ENCODE measurements at regions not wholly inside any gene's neighbourhood (a gene's known extent, or its start where the extent isn't known, plus 50 kb on each side); places are given as distances from the start of the nearest gene placed in this dataset.

DNA sequence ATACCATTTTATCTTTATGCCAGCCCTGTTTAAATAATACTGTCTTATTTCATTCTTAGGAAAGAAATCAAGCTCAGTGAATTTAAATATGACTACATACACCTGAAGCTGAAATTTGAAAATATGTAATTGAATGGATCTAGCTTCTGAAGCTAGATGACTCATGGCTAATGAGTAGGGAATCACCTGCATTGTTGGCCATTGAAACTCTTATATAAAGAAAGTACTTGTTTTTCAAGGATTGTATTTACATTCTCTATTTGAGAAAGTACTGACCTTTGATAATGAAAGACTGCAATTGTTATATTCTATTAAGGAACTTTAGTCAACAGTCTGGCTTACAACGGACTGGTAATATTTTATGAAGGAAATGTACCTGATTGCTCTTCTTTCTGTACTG lies 346.7 kb upstream of the LRATD1 start:
- no peaks in the 10 kb centered on the region for H3K9me3 ChIP-seq
- no peak for DNase-seq (ENCODE audit: extremely low spot score in 2 of 2)
- intact Hi-C loops (cut with DNase I): no loop called here
- H3K36me3 ChIP-seq: no peaks in the 10 kb centered on the region
- no peak overlapping the region for H3K4me3 ChIP-seq
- no peaks in the 10 kb centered on the region for H3K4me1 ChIP-seq
- TF ChIP-seq POLR2A (IDR thresholded peaks at IDR 0.05) (no peak), POLR2AphosphoS5 (IDR thresholded peaks at IDR 0.05; ENCODE audit: insufficient read depth in 1 of 2, low read depth in 1 of 2) (no peak), CTCF (IDR thresholded peaks at IDR 0.05) (no peak)
- H3K27ac ChIP-seq: no peak overlapping the region
- H3K27me3 ChIP-seq: no peaks in the 10 kb centered on the region

DNA sequence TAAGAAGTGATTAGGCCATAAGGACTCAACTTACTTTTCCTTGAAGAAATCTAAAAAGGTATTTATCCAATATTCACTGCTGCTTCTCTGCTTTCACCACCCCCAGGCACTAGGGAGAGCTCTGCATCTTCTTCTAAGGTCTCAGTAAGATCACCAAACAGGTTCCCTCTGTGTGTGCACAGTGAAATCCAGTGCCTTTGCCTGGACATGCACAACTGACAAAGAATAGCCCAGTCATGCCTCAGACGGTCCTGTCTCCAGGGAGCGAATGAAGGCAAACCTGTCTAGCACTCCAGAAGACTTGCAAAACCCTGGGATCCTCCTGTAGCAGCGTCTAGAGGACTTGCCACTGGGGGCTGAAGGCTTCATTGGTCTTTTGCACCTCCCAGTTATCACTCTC lies 344.5 kb upstream of the LRATD1 start:
- TF ChIP-seq POLR2A (IDR thresholded peaks at IDR 0.05): no peak
- no peak for TF ChIP-seq CTCF (IDR thresholded peaks at IDR 0.05)
- peak in 1 of 2 donors; percentile 55 for TF ChIP-seq POLR2AphosphoS5 (IDR thresholded peaks at IDR 0.05; ENCODE audit: insufficient read depth in 1 of 2, low read depth in 1 of 2)
- DNase-seq (ENCODE audit: extremely low spot score in 2 of 2): no peak
- Histone ChIP-seq H3K27ac (no peak overlapping the region), H3K36me3 (no peaks in the 10 kb centered on the region), H3K9me3 (no peaks in the 10 kb centered on the region), H3K4me3 (no peak overlapping the region), H3K27me3 (no peaks in the 10 kb centered on the region), H3K4me1 (no peaks in the 10 kb centered on the region)
- intact Hi-C loops (cut with DNase I): no loop called here

DNA sequence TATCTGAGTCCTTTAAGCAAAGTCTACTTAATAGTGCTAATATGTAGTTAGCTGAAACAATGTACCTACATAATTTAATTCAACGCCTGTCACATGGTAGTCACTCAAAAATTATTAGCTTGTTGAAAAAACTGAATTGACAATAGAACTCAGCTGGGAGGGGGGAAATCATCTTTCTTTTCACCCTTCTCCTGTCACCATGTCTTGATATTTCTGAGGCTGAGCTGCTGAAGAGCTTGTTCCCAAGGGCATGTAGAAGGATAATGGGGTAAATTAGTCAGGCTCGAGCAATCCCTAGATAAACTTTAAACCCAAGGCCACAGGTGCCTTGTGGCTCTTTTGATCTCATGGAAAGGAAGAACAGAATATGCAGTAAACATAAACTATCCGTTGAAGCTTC lies 339.6 kb upstream of the LRATD1 start:
- TF ChIP-seq POLR2A (IDR thresholded peaks at IDR 0.05) (no peak), POLR2AphosphoS5 (IDR thresholded peaks at IDR 0.05; ENCODE audit: insufficient read depth in 1 of 2, low read depth in 1 of 2) (no peak), CTCF (IDR thresholded peaks at IDR 0.05) (no peak)
- Histone ChIP-seq H3K4me3 (no peak overlapping the region), H3K27ac (no peak overlapping the region), H3K36me3 (no peaks in the 10 kb centered on the region), H3K27me3 (no peaks in the 10 kb centered on the region), H3K9me3 (no peaks in the 10 kb centered on the region), H3K4me1 (no peaks in the 10 kb centered on the region)
- DNase-seq (ENCODE audit: extremely low spot score in 2 of 2): no peak
- intact Hi-C loops (cut with DNase I): no loop called here

DNA sequence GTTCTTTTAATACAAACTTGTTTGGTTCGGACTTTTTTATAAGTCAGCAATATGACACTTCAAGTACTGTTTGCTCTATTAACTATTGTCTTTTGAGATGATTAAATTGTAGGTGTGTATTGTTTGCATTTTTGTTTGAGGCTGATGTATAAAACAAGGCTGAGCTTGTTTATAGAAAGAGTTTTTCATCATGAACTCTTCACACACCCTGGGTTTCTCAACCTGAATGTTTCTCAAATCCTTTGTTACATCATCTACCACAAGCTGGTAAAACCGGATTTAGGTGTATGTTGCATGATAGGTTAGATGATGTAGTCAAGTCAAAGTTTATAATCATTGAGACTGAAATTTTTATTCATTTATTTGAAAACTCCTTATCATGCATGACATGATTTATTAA lies 335.2 kb upstream of the LRATD1 start:
- no peak overlapping the region for H3K4me3 ChIP-seq
- no peaks in the 10 kb centered on the region for H3K36me3 ChIP-seq
- no peak for DNase-seq (ENCODE audit: extremely low spot score in 2 of 2)
- H3K27ac ChIP-seq: no peak overlapping the region
- TF ChIP-seq POLR2AphosphoS5 (IDR thresholded peaks at IDR 0.05; ENCODE audit: insufficient read depth in 1 of 2, low read depth in 1 of 2) (peak in 1 of 2 donors; percentile 81), CTCF (IDR thresholded peaks at IDR 0.05) (no peak)
- no peaks in the 10 kb centered on the region for H3K9me3 ChIP-seq
- no peaks in the 10 kb centered on the region for H3K4me1 ChIP-seq
- intact Hi-C loops (cut with DNase I): no loop called here
- no peaks in the 10 kb centered on the region for H3K27me3 ChIP-seq

GRCh38 chr2:14297906-14298305 lies 334.6 kb upstream of the LRATD1 start:
- intact Hi-C loops (cut with DNase I): no loop called here
- Histone ChIP-seq H3K27ac (no peak overlapping the region), H3K4me3 (no peak overlapping the region), H3K9me3 (no peaks in the 10 kb centered on the region), H3K4me1 (no peaks in the 10 kb centered on the region), H3K36me3 (no peaks in the 10 kb centered on the region), H3K27me3 (no peaks in the 10 kb centered on the region)
- DNase-seq (ENCODE audit: extremely low spot score in 2 of 2): no peak
- TF ChIP-seq POLR2A (IDR thresholded peaks at IDR 0.05) (no peak), POLR2AphosphoS5 (IDR thresholded peaks at IDR 0.05; ENCODE audit: insufficient read depth in 1 of 2, low read depth in 1 of 2) (no peak), CTCF (IDR thresholded peaks at IDR 0.05) (no peak)

Data from vagina (tissue), 2 donors.